HepG2 (cell line): ENCODE measurements at regions not wholly inside any gene's neighbourhood (a gene's known extent, or its start where the extent isn't known, plus 50 kb on each side); places are given as distances from the start of the nearest gene placed in this dataset.

Experiments used
- E2F5 ChIP-seq: sonication (generic); formaldehyde crosslinking; conservative IDR thresholded peaks from 2 replicates; pipeline ENCODE4 v1.4.0; 2020; ENCODE audit warnings: missing genetic modification reagents
- ESRRA ChIP-seq: sonication (generic); formaldehyde crosslinking; IDR thresholded peaks from 2 replicates; pipeline ENCODE4 v1.5.1; 2020; ENCODE audit warnings: mild to moderate bottlenecking, low read depth, missing genetic modification reagents
- JUN ChIP-seq: sonication (generic); formaldehyde crosslinking; IDR thresholded peaks from 2 replicates; pipeline ENCODE4 v1.4.0; 2020; ENCODE audit warnings: mild to moderate bottlenecking, missing genetic modification reagents
- JUNB ChIP-seq: sonication (generic); formaldehyde crosslinking; IDR thresholded peaks from 2 replicates; pipeline ENCODE4 v1.8.0; 2022; ENCODE audit warnings: missing genetic modification reagents, mild to moderate bottlenecking, borderline replicate concordance
- KDM1A ChIP-seq: IDR thresholded peaks from 2 replicates; pipeline ENCODE4 v1.6.1; 2016; ENCODE audit warnings: missing compliant biosample characterization
- POLR2A ChIP-seq, 2 experiments: IDR thresholded peaks; 2 replicates each; pipeline ENCODE4 v1.6.1; 2011; ENCODE audit warnings: low read depth in 2 of 2, low read length in 2 of 2, mild to moderate bottlenecking in 1 of 2, moderate library complexity in 1 of 2; ENCODE audit not compliant: insufficient read depth in 1 of 2
- RFX1 ChIP-seq: fragments of 450-650 bp; IDR thresholded peaks from 2 replicates; pipeline ENCODE4 v1.6.1; 2017

GRCh38 chr12:97616946-97617345 lies 154.3 kb downstream of the RMST start:
- no peak for TF ChIP-seq POLR2A (IDR thresholded peaks at IDR 0.05; ENCODE audit: insufficient read depth in 1 of 2, low read depth in 2 of 2, low read length in 2 of 2)
- TF ChIP-seq JUNB (CRISPR knock-in tag): no peak
- TF ChIP-seq RFX1: no peak
- no peak for TF ChIP-seq JUN (CRISPR knock-in tag)
- no peak for TF ChIP-seq E2F5 (CRISPR knock-in tag)
- TF ChIP-seq ESRRA (CRISPR knock-in tag): no peak
- TF ChIP-seq KDM1A (CRISPR knock-in tag): no peak
